PC-3 (cell line): ENCODE measurements at regions not wholly inside any gene's neighbourhood (a gene's known extent, or its start where the extent isn't known, plus 50 kb on each side); places are given as distances from the start of the nearest gene placed in this dataset.

Experiments
- ATAC-seq: fragments of 200-7000 bp; cut with Tn5 transposase; 2 replicates; pipeline ENCODE4 v1.9.1; 2020; ENCODE audit warnings: mild to moderate bottlenecking, moderate library complexity
- BruUV-seq: library from RNA; stranded (reverse); fragments of 400-500 nt; replicated peaks from 2 replicates; lab custom pipeline; 2021; lab: Mats Ljungman, UMichigan
- CTCF ChIA-PET: fragments of 300-600 bp; sonication (Branson Sonifier 250); formaldehyde crosslinking; loops from one replicate; lab custom pipeline; 2022; ENCODE audit warnings: antibody characterized with exemption; lab: Charles Lee
- POLR2A ChIA-PET: fragments of 300-600 bp; sonication (Branson Sonifier 250); formaldehyde crosslinking; loops from one replicate; lab custom pipeline; 2022; ENCODE audit warnings: antibody characterized with exemption; ENCODE audit not compliant: unreplicated experiment; lab: Charles Lee
- DNase-seq: peaks from one replicate; pipeline ENCODE4 v3.0.0-alpha.2; 2015
- H2AFZ ChIP-seq: fragments of 300-600 bp; sonication (generic); 2 replicates; pipeline ENCODE4 v1.6.0; 2016; ENCODE audit warnings: antibody characterized with exemption, low read length
- H3F3A ChIP-seq: fragments of 300-600 bp; sonication (generic); one replicate; pipeline ENCODE4 v1.6.0; 2017; ENCODE audit warnings: antibody characterized with exemption, low read length, control low read depth, mild to moderate bottlenecking; ENCODE audit not compliant: unreplicated experiment
- H3K27ac ChIP-seq: fragments of 300-600 bp; sonication (generic); 2 replicates; pipeline ENCODE4 v1.5.1; 2016; ENCODE audit warnings: mild to moderate bottlenecking, low read length
- H3K27me3 ChIP-seq: fragments of 300-600 bp; sonication (generic); 2 replicates; pipeline ENCODE4 v1.6.1; 2016; ENCODE audit warnings: low read length, mixed read lengths
- H3K36me3 ChIP-seq: fragments of 300-600 bp; sonication (generic); 2 replicates; pipeline ENCODE4 v1.6.1; 2016; ENCODE audit warnings: low read depth, mixed run types, low read length, mixed read lengths
- H3K4me1 ChIP-seq: fragments of 300-600 bp; sonication (generic); 2 replicates; pipeline ENCODE4 v1.5.1; 2016; ENCODE audit warnings: low read length; ENCODE audit not compliant: insufficient read depth
- H3K4me2 ChIP-seq: fragments of 300-600 bp; sonication (generic); 2 replicates; pipeline ENCODE4 v1.6.0; 2016; ENCODE audit warnings: low read length
- H3K4me3 ChIP-seq: fragments of 300-600 bp; sonication (generic); 2 replicates; pipeline ENCODE4 v1.5.1; 2016; ENCODE audit warnings: mild to moderate bottlenecking, low read length, mixed read lengths
- H3K79me2 ChIP-seq: fragments of 300-600 bp; sonication (generic); 2 replicates; pipeline ENCODE4 v1.6.1; 2017; ENCODE audit warnings: low read length, mixed read lengths
- H3K9ac ChIP-seq: fragments of 300-600 bp; sonication (generic); 2 replicates; pipeline ENCODE4 v1.6.0; 2016; ENCODE audit warnings: mild to moderate bottlenecking, low read length
- H3K9me2 ChIP-seq: fragments of 300-600 bp; sonication (generic); replicated peaks from 2 replicates; pipeline ENCODE4 v1.6.1; 2016; ENCODE audit warnings: mixed run types, low read length, mixed read lengths
- H3K9me3 ChIP-seq: fragments of 300-600 bp; sonication (generic); 2 replicates; pipeline ENCODE4 v1.6.1; 2016; ENCODE audit warnings: low read length, mixed read lengths
- H4K20me1 ChIP-seq: fragments of 300-600 bp; sonication (generic); 2 replicates; pipeline ENCODE4 v1.6.1; 2016; ENCODE audit warnings: low read length, mixed read lengths
- CTCF ChIP-seq: fragments of 300-600 bp; sonication (generic); conservative IDR thresholded peaks from 2 replicates; pipeline ENCODE4 v1.5.1; 2017; ENCODE audit warnings: antibody characterized with exemption, low read depth, mild to moderate bottlenecking, low read length
- EZH2 ChIP-seq: fragments of 300-600 bp; sonication (generic); IDR thresholded peaks from one replicate; pipeline ENCODE4 v1.6.1; 2017; ENCODE audit warnings: antibody characterized with exemption, mild to moderate bottlenecking, low read length; ENCODE audit not compliant: unreplicated experiment
- EZH2phosphoT487 ChIP-seq: fragments of 300-600 bp; sonication (generic); IDR thresholded peaks from 2 replicates; pipeline ENCODE4 v1.6.1; 2018; ENCODE audit warnings: mild to moderate bottlenecking, antibody characterized with exemption, low read length, borderline replicate concordance
- intact Hi-C: fragments of 100-400 bp; cut with micrococcal nuclease; formaldehyde crosslinking; loops from 2 replicates; pipeline ENCODE4 v1.9.0; 2023

GRCh38 chr9:115403753-115404152 lies 285.8 kb upstream of the TNC start:
- TF ChIP-seq EZH2 (no peak), EZH2phosphoT487 (no peak)
- no peaks in the 10 kb centered on the region for H3K27me3 ChIP-seq
- no peaks in the 10 kb centered on the region for H3K36me3 ChIP-seq
- no peaks in the 10 kb centered on the region for H3K79me2 ChIP-seq
- BruUV-seq: no TSS peak
- H3K27ac ChIP-seq: 0 out of 2 replicates have a peak overlapping the region, but pooled peaks have one; percentile 9
- no peak overlapping the region for H3K4me3 ChIP-seq
- no peak for DNase-seq
- intact Hi-C loops: loop anchor here (10.0 kb wide), 1 partner anchor 51 kb away; no protein-coding TSS in a partner anchor
- no peaks in the 10 kb centered on the region for H3F3A ChIP-seq
- no peak overlapping the region for H3K4me2 ChIP-seq
- H3K4me1 ChIP-seq: peaks cover 10% of the 10 kb centered on the region; the same call in 1 of the 2 replicates
- H4K20me1 ChIP-seq: no peaks in the 10 kb centered on the region
- H3K9ac ChIP-seq: no peak overlapping the region
- no peaks in the 10 kb centered on the region for H3K9me3 ChIP-seq
- no peaks in the 10 kb centered on the region for H3K9me2 ChIP-seq
- ChIA-PET CTCF (no interaction called here), POLR2A (no interaction called here)
- no peak for ATAC-seq
- H2AFZ ChIP-seq: no peak overlapping the region

- Histone ChIP-seq H3K9me2 (no peaks in the 10 kb centered on the region), H3F3A (no peaks in the 10 kb centered on the region), H2AFZ (no peak overlapping the region), H3K9me3 (no peaks in the 10 kb centered on the region), H3K4me1 (peaks cover 10% of the 10 kb centered on the region; the same call in 1 of the 2 replicates), H3K27ac (0 out of 2 replicates have a peak overlapping the region, but pooled peaks have one; percentile 9), H3K79me2 (no peaks in the 10 kb centered on the region), H3K27me3 (no peaks in the 10 kb centered on the region), H3K36me3 (no peaks in the 10 kb centered on the region), H4K20me1 (no peaks in the 10 kb centered on the region), H3K4me2 (no peak overlapping the region), H3K9ac (no peak overlapping the region), H3K4me3 (no peak overlapping the region)
- no peak for TF ChIP-seq EZH2phosphoT487
- no peak for TF ChIP-seq CTCF
- TF ChIP-seq EZH2: no peak
- peak; percentile 18 for DNase-seq
- ATAC-seq: peak; percentile 76
- POLR2A ChIA-PET: no interaction called here
- intact Hi-C loops: loop anchor here (10.0 kb wide), 1 partner anchor 50 kb away; no protein-coding TSS in a partner anchor
- no TSS peak for BruUV-seq
- CTCF ChIA-PET: no interaction called here
Measured at GRCh38 chr9:115404311-115404710, 286.4 kb upstream of the TNC start.

GRCh38 chr9:115411516-115411915 lies 293.6 kb upstream of the TNC start:
- no peak for ATAC-seq
- Histone ChIP-seq H3K9ac (no peak overlapping the region), H3K36me3 (no peaks in the 10 kb centered on the region), H3K4me1 (no peaks in the 10 kb centered on the region), H2AFZ (no peak overlapping the region), H3K27ac (no peak overlapping the region), H3K9me2 (no peaks in the 10 kb centered on the region), H3K27me3 (no peaks in the 10 kb centered on the region), H3K4me2 (no peak overlapping the region), H3K4me3 (no peak overlapping the region), H3F3A (no peaks in the 10 kb centered on the region), H3K79me2 (no peaks in the 10 kb centered on the region), H3K9me3 (no peaks in the 10 kb centered on the region), H4K20me1 (no peaks in the 10 kb centered on the region)
- POLR2A ChIA-PET: no interaction called here
- no TSS peak for BruUV-seq
- TF ChIP-seq EZH2: no peak
- TF ChIP-seq EZH2phosphoT487: no peak
- TF ChIP-seq CTCF: no peak
- DNase-seq: no peak
- intact Hi-C loops: no loop called here
- CTCF ChIA-PET: no interaction called here
